GM12874 (cell line): ENCODE measurements at regions not wholly inside any gene's neighbourhood (a gene's known extent, or its start where the extent isn't known, plus 50 kb on each side); places are given as distances from the start of the nearest gene placed in this dataset.

Experiments used
- CTCF ChIP-seq: IDR thresholded peaks from 2 replicates; pipeline ENCODE4 v1.5.1; 2011; ENCODE audit warnings: low read depth, mild to moderate bottlenecking, control low read depth, low read length, moderate library complexity; ENCODE audit not compliant: insufficient read depth

- TF ChIP-seq CTCF = no peak
Measured at GRCh38 chr2:155111070-155111469, 412.6 kb downstream of the KCNJ3 start.

- TF ChIP-seq CTCF = no peak
Measured at GRCh38 chr2:155109527-155109926, 411.0 kb downstream of the KCNJ3 start.

GRCh38 chr2:155100261-155100660, 401.8 kb downstream of the KCNJ3 start:
- TF ChIP-seq CTCF = no peak

- no peak for TF ChIP-seq CTCF
Measured at GRCh38 chr2:155099784-155100183, 401.3 kb downstream of the KCNJ3 start.

- no peak for TF ChIP-seq CTCF
Measured at GRCh38 chr2:155095613-155096012, 397.1 kb downstream of the KCNJ3 start.

GRCh38 chr2:155080373-155080772, 381.9 kb downstream of the KCNJ3 start:
- no peak for TF ChIP-seq CTCF

- TF ChIP-seq CTCF = no peak
Measured at GRCh38 chr2:155070489-155070888, 372.0 kb downstream of the KCNJ3 start.

GRCh38 chr2:155062922-155063258, 364.4 kb downstream of the KCNJ3 start:
- no peak for TF ChIP-seq CTCF
